ENCODE measurements at regions not wholly inside any gene's neighbourhood (a gene's known extent, or its start where the extent isn't known, plus 50 kb on each side); places are given as distances from the start of the nearest gene placed in this dataset.

DNA sequence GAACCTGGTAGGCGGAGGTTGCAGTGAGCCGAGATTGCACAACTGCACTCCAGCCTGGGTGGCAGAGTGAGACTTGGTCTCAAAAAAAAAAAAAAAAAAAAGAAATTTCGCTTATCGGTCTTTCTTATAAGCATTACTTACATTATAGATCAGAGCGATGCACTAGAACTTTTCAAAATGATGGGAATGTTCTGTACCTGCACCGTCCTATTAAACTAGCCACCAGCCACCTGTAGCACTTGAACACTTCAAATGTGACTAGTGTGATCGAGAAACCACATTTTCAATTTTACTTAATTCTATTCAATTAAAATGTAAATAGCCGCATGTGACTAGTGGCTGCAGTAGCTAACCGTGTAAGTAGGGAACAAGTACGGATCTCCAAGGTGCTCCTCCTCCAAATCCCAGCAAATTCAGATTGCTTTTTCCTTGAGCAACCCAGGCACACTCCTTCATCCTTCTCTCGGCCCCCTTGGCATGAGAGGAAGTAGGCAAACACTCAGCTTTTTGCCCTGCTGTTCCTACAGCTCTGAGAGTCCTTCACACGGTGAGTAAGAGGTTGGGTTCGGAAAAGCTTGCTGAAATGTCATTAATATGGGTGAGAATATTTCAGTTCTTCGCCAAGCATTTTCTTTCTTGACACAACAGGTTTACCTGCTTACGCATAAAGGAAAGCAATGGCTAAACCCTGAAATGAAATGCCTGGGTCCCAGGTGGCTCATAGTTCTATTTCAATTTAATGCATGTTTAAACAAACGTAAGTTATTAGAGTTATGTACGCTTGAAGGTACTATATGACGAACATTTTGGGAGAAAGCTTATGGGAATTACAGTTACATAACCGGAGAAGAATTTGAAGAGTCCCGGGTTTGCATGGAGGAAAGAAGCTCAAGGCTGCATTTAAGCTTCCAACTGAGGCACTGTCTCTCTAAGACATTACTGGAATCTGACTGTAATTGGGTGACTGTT is 69.5 kb upstream of the HUNK start:
- Histone ChIP-seq H3F3A (replicated peaks; ENCODE audit: insufficient read depth) (no peaks in the 10 kb centered on the region), H3K27ac (ENCODE audit: low read depth in 2 of 2, low read length in 1 of 2) (no peak overlapping the region), H2AFZ (ENCODE audit: low read depth) (no peak overlapping the region), H3K27me3 (ENCODE audit: insufficient read depth) (no peaks in the 10 kb centered on the region), H3K9me2 (no peaks in the 10 kb centered on the region), H3K4me2 (no peak overlapping the region), H3K9ac (no peak overlapping the region), H4K20me1 (ENCODE audit: insufficient read depth) (no peaks in the 10 kb centered on the region), H3K4me1 (ENCODE audit: control insufficient read depth in 1 of 2, insufficient read depth in 2 of 2, low read depth in 1 of 2, low read length in 1 of 2) (no peaks in the 10 kb centered on the region; a peak in 1 of 4 replicates), H3K9me3 (no peaks in the 10 kb centered on the region), H3K36me3 (replicated peaks in 1 of 2; ENCODE audit: control insufficient read depth in 1 of 2, insufficient read depth in 2 of 2, low read length in 1 of 2) (no peaks in the 10 kb centered on the region), H3K79me2 (ENCODE audit: insufficient read depth) (no peaks in the 10 kb centered on the region), H3K4me3 (ENCODE audit: low read depth in 2 of 2, low read length in 1 of 2) (no peak overlapping the region)
- POLR2A ChIA-PET: no interaction called here
- DNase-seq: no peak
- CTCF ChIA-PET: interaction anchor here (2.3 kb wide), 1 partner anchor 455 kb away, joined by 9 read pairs; no protein-coding TSS in a partner anchor
- WGBS (ENCODE audit: low lambda C conversion rate): 80% methylated on average over 20 of the region's 20 CpGs
- TF ChIP-seq, protein P1, sequence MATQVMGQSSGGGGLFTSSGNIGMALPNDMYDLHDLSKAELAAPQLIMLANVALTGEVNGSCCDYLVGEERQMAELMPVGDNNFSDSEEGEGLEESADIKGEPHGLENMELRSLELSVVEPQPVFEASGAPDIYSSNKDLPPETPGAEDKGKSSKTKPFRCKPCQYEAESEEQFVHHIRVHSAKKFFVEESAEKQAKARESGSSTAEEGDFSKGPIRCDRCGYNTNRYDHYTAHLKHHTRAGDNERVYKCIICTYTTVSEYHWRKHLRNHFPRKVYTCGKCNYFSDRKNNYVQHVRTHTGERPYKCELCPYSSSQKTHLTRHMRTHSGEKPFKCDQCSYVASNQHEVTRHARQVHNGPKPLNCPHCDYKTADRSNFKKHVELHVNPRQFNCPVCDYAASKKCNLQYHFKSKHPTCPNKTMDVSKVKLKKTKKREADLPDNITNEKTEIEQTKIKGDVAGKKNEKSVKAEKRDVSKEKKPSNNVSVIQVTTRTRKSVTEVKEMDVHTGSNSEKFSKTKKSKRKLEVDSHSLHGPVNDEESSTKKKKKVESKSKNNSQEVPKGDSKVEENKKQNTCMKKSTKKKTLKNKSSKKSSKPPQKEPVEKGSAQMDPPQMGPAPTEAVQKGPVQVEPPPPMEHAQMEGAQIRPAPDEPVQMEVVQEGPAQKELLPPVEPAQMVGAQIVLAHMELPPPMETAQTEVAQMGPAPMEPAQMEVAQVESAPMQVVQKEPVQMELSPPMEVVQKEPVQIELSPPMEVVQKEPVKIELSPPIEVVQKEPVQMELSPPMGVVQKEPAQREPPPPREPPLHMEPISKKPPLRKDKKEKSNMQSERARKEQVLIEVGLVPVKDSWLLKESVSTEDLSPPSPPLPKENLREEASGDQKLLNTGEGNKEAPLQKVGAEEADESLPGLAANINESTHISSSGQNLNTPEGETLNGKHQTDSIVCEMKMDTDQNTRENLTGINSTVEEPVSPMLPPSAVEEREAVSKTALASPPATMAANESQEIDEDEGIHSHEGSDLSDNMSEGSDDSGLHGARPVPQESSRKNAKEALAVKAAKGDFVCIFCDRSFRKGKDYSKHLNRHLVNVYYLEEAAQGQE (IDR thresholded peaks at IDR 0.05; ENCODE audit: low read depth, low read length): no peak
- no peak for TF ChIP-seq MEF2A (IDR thresholded peaks at IDR 0.05; ENCODE audit: borderline replicate concordance, low read depth)
- TF ChIP-seq JUND (IDR thresholded peaks at IDR 0.05): no peak
- TF ChIP-seq NFIC (IDR thresholded peaks at IDR 0.05; ENCODE audit: borderline replicate concordance): no peak
- no peak for TF ChIP-seq FOXJ3 (CRISPR knock-in tag; IDR thresholded peaks at IDR 0.05)
- no peak for TF ChIP-seq CHD2 (IDR thresholded peaks at IDR 0.05; ENCODE audit: low read length, partially characterized antibody)
- TF ChIP-seq ZBTB33 (IDR thresholded peaks at IDR 0.05; ENCODE audit: borderline replicate concordance, low read depth): no peak
- TF ChIP-seq, protein P2, sequence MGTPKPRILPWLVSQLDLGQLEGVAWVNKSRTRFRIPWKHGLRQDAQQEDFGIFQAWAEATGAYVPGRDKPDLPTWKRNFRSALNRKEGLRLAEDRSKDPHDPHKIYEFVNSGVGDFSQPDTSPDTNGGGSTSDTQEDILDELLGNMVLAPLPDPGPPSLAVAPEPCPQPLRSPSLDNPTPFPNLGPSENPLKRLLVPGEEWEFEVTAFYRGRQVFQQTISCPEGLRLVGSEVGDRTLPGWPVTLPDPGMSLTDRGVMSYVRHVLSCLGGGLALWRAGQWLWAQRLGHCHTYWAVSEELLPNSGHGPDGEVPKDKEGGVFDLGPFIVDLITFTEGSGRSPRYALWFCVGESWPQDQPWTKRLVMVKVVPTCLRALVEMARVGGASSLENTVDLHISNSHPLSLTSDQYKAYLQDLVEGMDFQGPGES (IDR thresholded peaks at IDR 0.05; ENCODE audit: low read depth, low read length): no peak
- no peak for TF ChIP-seq GABPA (IDR thresholded peaks at IDR 0.05; ENCODE audit: low read depth)
- no peak for TF ChIP-seq YY1 (IDR thresholded peaks at IDR 0.05; ENCODE audit: low read depth)
- no peak for TF ChIP-seq SMC3 (IDR thresholded peaks at IDR 0.05; ENCODE audit: low read depth, low read length)
- TF ChIP-seq TAF1 (IDR thresholded peaks at IDR 0.05; ENCODE audit: borderline replicate concordance, low read depth, low read length): no peak
- TF ChIP-seq GATA2 (CRISPR knock-in tag; IDR thresholded peaks at IDR 0.05): no peak
- no peak for TF ChIP-seq PBX3 (IDR thresholded peaks at IDR 0.05)
- TF ChIP-seq, protein P3, sequence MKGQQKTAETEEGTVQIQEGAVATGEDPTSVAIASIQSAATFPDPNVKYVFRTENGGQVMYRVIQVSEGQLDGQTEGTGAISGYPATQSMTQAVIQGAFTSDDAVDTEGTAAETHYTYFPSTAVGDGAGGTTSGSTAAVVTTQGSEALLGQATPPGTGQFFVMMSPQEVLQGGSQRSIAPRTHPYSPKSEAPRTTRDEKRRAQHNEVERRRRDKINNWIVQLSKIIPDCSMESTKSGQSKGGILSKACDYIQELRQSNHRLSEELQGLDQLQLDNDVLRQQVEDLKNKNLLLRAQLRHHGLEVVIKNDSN (IDR thresholded peaks at IDR 0.05; ENCODE audit: borderline replicate concordance, low read depth): no peak
